ENCODE measurements at regions not wholly inside any gene's neighbourhood (a gene's known extent, or its start where the extent isn't known, plus 50 kb on each side); places are given as distances from the start of the nearest gene placed in this dataset.

DNA sequence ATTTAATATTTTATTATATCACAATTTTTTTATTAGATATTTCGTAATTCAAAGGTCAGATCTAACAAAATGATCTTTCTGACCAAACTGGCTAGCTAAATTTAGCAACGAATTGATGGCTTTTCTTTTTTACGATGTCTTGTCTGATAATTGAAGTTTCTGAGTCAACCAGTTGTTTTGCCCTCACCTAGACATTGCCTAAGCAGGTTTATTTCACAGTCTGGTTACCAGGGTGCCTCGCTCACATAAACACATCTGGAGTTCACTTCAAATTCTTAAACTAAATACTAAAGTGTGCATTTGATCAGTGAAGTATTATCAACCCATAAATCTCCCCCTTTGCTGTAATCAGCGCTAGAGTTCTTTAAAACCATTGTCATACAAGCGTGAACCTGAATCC, 448.3 kb downstream of the TLE4 start:
- TF ChIP-seq, protein P1, sequence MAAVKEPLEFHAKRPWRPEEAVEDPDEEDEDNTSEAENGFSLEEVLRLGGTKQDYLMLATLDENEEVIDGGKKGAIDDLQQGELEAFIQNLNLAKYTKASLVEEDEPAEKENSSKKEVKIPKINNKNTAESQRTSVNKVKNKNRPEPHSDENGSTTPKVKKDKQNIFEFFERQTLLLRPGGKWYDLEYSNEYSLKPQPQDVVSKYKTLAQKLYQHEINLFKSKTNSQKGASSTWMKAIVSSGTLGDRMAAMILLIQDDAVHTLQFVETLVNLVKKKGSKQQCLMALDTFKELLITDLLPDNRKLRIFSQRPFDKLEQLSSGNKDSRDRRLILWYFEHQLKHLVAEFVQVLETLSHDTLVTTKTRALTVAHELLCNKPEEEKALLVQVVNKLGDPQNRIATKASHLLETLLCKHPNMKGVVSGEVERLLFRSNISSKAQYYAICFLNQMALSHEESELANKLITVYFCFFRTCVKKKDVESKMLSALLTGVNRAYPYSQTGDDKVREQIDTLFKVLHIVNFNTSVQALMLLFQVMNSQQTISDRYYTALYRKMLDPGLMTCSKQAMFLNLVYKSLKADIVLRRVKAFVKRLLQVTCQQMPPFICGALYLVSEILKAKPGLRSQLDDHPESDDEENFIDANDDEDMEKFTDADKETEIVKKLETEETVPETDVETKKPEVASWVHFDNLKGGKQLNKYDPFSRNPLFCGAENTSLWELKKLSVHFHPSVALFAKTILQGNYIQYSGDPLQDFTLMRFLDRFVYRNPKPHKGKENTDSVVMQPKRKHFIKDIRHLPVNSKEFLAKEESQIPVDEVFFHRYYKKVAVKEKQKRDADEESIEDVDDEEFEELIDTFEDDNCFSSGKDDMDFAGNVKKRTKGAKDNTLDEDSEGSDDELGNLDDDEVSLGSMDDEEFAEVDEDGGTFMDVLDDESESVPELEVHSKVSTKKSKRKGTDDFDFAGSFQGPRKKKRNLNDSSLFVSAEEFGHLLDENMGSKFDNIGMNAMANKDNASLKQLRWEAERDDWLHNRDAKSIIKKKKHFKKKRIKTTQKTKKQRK (IDR thresholded peaks at IDR 0.05; ENCODE audit: low read depth, low read length), result no peak
- TF ChIP-seq RAD21 (IDR thresholded peaks at IDR 0.05; ENCODE audit: insufficient read depth, low read depth, low read length), result no peak
- no peak for TF ChIP-seq SRF (IDR thresholded peaks at IDR 0.05; ENCODE audit: low read depth in 2 of 2, low read length in 2 of 2)
- TF ChIP-seq RAD51 (IDR thresholded peaks at IDR 0.05), result no peak
- TF ChIP-seq, protein P2, sequence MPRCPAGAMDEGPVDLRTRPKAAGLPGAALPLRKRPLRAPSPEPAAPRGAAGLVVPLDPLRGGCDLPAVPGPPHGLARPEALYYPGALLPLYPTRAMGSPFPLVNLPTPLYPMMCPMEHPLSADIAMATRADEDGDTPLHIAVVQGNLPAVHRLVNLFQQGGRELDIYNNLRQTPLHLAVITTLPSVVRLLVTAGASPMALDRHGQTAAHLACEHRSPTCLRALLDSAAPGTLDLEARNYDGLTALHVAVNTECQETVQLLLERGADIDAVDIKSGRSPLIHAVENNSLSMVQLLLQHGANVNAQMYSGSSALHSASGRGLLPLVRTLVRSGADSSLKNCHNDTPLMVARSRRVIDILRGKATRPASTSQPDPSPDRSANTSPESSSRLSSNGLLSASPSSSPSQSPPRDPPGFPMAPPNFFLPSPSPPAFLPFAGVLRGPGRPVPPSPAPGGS (IDR thresholded peaks at IDR 0.05; ENCODE audit: borderline replicate concordance, insufficient read depth, low read depth, low read length, poor library complexity, severe bottlenecking), result no peak
- TF ChIP-seq, protein P3, sequence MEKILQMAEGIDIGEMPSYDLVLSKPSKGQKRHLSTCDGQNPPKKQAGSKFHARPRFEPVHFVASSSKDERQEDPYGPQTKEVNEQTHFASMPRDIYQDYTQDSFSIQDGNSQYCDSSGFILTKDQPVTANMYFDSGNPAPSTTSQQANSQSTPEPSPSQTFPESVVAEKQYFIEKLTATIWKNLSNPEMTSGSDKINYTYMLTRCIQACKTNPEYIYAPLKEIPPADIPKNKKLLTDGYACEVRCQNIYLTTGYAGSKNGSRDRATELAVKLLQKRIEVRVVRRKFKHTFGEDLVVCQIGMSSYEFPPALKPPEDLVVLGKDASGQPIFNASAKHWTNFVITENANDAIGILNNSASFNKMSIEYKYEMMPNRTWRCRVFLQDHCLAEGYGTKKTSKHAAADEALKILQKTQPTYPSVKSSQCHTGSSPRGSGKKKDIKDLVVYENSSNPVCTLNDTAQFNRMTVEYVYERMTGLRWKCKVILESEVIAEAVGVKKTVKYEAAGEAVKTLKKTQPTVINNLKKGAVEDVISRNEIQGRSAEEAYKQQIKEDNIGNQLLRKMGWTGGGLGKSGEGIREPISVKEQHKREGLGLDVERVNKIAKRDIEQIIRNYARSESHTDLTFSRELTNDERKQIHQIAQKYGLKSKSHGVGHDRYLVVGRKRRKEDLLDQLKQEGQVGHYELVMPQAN (conservative IDR thresholded peaks at IDR 0.05), result no peak

Measured in GM12878 (cell line).